WERI-Rb-1 (cell line): ENCODE measurements at regions not wholly inside any gene's neighbourhood (a gene's known extent, or its start where the extent isn't known, plus 50 kb on each side); places are given as distances from the start of the nearest gene placed in this dataset.

ENCODE experiments used
- DNase-seq: peaks from one replicate; pipeline ENCODE4 v3.0.0-alpha.2; 2020
- H3K27ac ChIP-seq: fragments of 250-450 bp; sonication (Bioruptor Pico); 2 replicates; pipeline ENCODE4 v1.5.1; 2020; ENCODE audit warnings: mild to moderate bottlenecking, moderate library complexity
- H3K27me3 ChIP-seq: fragments of 250-450 bp; sonication (Bioruptor Pico); 2 replicates; pipeline ENCODE4 v1.5.1; 2021; ENCODE audit warnings: mild to moderate bottlenecking, low read depth, moderate library complexity; ENCODE audit not compliant: insufficient read depth, severe bottlenecking
- H3K36me3 ChIP-seq: fragments of 250-450 bp; sonication (Bioruptor Pico); 2 replicates; pipeline ENCODE4 v1.5.1; 2020; ENCODE audit warnings: mild to moderate bottlenecking, moderate library complexity
- H3K4me3 ChIP-seq: 2 replicates; pipeline ENCODE4 v1.5.1; 2011; ENCODE audit warnings: low read depth, mild to moderate bottlenecking, control low read depth, low read length
- H3K9me3 ChIP-seq: fragments of 250-450 bp; sonication (Bioruptor Pico); 2 replicates; pipeline ENCODE4 v1.5.1; 2021; ENCODE audit warnings: mild to moderate bottlenecking, moderate library complexity; ENCODE audit not compliant: severe bottlenecking
- TF ChIP-seq, protein P1 (sequence below): IDR thresholded peaks from 2 replicates; pipeline ENCODE4 v1.5.1; 2011; ENCODE audit warnings: low read depth, mild to moderate bottlenecking, control low read depth, inconsistent platforms, low read length

- TF ChIP-seq, protein P1, sequence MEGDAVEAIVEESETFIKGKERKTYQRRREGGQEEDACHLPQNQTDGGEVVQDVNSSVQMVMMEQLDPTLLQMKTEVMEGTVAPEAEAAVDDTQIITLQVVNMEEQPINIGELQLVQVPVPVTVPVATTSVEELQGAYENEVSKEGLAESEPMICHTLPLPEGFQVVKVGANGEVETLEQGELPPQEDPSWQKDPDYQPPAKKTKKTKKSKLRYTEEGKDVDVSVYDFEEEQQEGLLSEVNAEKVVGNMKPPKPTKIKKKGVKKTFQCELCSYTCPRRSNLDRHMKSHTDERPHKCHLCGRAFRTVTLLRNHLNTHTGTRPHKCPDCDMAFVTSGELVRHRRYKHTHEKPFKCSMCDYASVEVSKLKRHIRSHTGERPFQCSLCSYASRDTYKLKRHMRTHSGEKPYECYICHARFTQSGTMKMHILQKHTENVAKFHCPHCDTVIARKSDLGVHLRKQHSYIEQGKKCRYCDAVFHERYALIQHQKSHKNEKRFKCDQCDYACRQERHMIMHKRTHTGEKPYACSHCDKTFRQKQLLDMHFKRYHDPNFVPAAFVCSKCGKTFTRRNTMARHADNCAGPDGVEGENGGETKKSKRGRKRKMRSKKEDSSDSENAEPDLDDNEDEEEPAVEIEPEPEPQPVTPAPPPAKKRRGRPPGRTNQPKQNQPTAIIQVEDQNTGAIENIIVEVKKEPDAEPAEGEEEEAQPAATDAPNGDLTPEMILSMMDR = no peak
- Histone ChIP-seq H3K27me3 (no peaks in the 10 kb centered on the region), H3K9me3 (no peaks in the 10 kb centered on the region), H3K27ac (no peak overlapping the region), H3K36me3 (no peaks in the 10 kb centered on the region), H3K4me3 (no peak overlapping the region)
- DNase-seq = no peak
Observed at GRCh38 chr1:78370779-78371482, 119.8 kb upstream of the PTGFR start.

GRCh38 chr1:78373676-78374075, 117.1 kb upstream of the PTGFR start:
- Histone ChIP-seq H3K9me3 (no peaks in the 10 kb centered on the region), H3K36me3 (no peaks in the 10 kb centered on the region), H3K27me3 (no peaks in the 10 kb centered on the region), H3K4me3 (no peak overlapping the region), H3K27ac (no peak overlapping the region)
- TF ChIP-seq, protein P1 = no peak
- no peak for DNase-seq

GRCh38 chr1:78375996-78376395, 114.8 kb upstream of the PTGFR start:
- no peak for DNase-seq
- Histone ChIP-seq H3K4me3 (no peak overlapping the region), H3K36me3 (no peaks in the 10 kb centered on the region), H3K27me3 (no peaks in the 10 kb centered on the region), H3K9me3 (no peaks in the 10 kb centered on the region), H3K27ac (no peak overlapping the region)
- TF ChIP-seq, protein P1 = no peak

GRCh38 chr1:78377356-78377928, 113.3 kb upstream of the PTGFR start:
- Histone ChIP-seq H3K27me3 (no peaks in the 10 kb centered on the region), H3K27ac (no peak overlapping the region), H3K9me3 (no peaks in the 10 kb centered on the region), H3K4me3 (no peak overlapping the region), H3K36me3 (no peaks in the 10 kb centered on the region)
- TF ChIP-seq, protein P1 = no peak
- DNase-seq = no peak

DNA sequence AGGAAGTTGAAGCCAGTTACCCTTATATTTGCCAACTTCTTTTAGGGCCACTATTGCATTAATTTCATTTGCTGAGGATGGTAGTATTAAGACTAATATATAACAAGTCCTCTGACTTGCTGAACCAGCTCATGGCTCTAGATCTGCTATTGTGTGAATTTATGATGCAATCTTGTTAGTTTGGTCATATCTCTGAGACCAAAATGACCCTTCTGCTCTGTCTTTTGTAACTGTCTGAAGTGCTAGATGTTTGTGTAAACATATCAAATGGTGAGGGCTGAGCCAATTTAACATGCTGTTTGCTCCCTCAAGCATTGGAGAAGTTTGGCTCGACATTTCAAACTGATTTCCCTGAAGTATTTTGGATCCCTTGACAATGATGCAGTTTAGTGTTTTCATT, 106.9 kb upstream of the PTGFR start:
- DNase-seq = no peak
- Histone ChIP-seq H3K36me3 (no peaks in the 10 kb centered on the region), H3K27me3 (no peaks in the 10 kb centered on the region), H3K27ac (no peak overlapping the region), H3K9me3 (no peaks in the 10 kb centered on the region), H3K4me3 (no peak overlapping the region)
- TF ChIP-seq, protein P1 = no peak
